ENCODE measurements at regions not wholly inside any gene's neighbourhood (a gene's known extent, or its start where the extent isn't known, plus 50 kb on each side); places are given as distances from the start of the nearest gene placed in this dataset.

DNA sequence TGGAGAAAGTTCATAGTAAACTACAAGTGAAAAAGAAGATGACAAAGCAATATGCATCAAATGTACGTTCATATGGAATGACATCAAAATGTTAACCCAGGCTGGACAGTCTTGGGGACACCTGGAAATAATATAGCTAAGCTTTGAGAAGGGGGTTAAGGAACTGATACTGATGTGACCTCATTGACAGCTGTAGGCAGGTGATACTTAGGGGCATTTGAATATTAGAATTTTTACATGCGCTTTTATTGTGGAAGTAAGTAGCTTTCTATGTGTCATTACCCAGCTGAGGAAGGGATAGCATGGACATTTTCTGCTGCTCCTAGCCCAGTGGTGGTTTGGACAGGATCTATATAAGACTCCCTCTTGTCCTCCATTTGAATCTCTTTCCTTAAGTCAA is 299.7 kb downstream of the CWC27 start:
- no peak for DNase-seq (ENCODE audit: low spot score)
- Mint-ChIP-seq H3K36me3 (ENCODE audit: low read depth) (no peaks in the 10 kb centered on the region), H3K4me3 (no peak overlapping the region), H3K4me1 (ENCODE audit: low read depth) (peaks cover 3% of the 10 kb centered on the region), H3K27ac (no peak overlapping the region), H3K27me3 (ENCODE audit: low read depth) (peaks cover 27% of the 10 kb centered on the region), H3K9me3 (no peaks in the 10 kb centered on the region)

DNA sequence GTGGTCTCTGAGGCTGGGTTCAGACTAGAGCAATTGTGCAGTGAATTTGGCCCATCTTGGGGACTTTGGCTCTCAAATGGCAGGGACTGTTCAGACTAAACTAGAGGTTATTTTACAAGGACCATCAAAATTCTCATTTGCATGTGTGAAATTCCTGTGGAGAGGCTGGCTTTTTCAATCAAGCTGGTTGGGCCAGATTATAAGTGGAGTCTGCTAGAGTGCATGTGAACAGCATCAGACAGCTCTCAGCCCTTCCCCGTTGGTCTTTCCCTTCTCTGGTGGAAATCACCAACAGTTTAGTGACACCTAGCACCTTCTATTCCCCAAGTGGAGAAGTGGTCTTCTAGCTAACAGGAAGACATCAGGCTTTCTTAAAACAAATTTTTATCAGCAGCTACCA is 301.3 kb downstream of the CWC27 start:
- H3K36me3 Mint-ChIP-seq (ENCODE audit: low read depth), result no peaks in the 10 kb centered on the region
- peaks cover 24% of the 10 kb centered on the region for H3K27me3 Mint-ChIP-seq (ENCODE audit: low read depth)
- DNase-seq (ENCODE audit: low spot score), result no peak
- no peak overlapping the region for H3K4me3 Mint-ChIP-seq
- no peaks in the 10 kb centered on the region for H3K9me3 Mint-ChIP-seq
- peaks cover 3% of the 10 kb centered on the region for H3K4me1 Mint-ChIP-seq (ENCODE audit: low read depth)
- no peak overlapping the region for H3K27ac Mint-ChIP-seq

DNA sequence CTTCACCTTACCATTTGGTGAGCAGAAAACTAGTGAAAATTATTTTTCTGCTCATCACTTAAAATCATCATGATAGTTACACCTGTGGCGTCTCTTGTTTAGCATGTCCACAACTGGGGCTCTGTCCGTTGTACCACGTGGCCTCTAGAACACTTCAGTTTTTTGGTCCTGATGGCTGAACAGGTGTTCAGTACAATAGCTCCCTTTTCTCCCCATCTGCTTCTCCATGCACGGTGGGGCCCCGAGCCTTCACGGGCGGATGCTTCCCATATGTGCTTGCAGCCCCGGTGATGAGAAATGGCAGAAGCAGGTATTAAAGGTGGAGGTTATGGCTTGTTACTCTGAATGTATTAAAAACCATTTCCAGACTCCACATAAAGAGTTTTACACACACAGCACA is 304.1 kb downstream of the CWC27 start:
- Mint-ChIP-seq H3K9me3 (no peaks in the 10 kb centered on the region), H3K27ac (no peak overlapping the region), H3K36me3 (ENCODE audit: low read depth) (no peaks in the 10 kb centered on the region), H3K27me3 (ENCODE audit: low read depth) (peaks cover 14% of the 10 kb centered on the region), H3K4me1 (ENCODE audit: low read depth) (peaks cover 14% of the 10 kb centered on the region), H3K4me3 (no peak overlapping the region)
- no peak for DNase-seq (ENCODE audit: low spot score)

DNA sequence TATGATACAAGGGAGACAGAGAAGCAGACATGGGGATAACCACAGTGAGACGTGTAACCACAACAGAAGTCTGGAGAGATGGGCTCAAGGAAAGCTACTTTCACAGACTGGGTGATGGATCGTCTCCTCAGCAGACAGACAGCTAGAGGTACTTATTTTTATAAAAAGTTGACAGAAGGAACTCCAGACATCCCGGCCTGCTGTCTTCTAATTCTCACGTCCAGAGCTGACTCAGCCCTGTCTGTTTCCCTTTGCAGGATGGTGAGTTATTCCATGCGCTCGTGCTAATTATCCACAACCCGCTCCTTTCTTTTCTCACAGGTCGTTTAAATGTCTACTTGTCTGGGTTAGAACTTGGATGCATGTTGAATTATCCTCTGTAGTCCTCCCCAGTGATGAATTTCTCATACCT is 304.5 kb downstream of the CWC27 start:
- Mint-ChIP-seq H3K9me3 (no peaks in the 10 kb centered on the region), H3K36me3 (ENCODE audit: low read depth) (no peaks in the 10 kb centered on the region), H3K4me1 (ENCODE audit: low read depth) (peaks cover 14% of the 10 kb centered on the region), H3K27ac (no peak overlapping the region), H3K4me3 (no peak overlapping the region), H3K27me3 (ENCODE audit: low read depth) (peaks cover 18% of the 10 kb centered on the region)
- no peak for DNase-seq (ENCODE audit: low spot score)

DNA sequence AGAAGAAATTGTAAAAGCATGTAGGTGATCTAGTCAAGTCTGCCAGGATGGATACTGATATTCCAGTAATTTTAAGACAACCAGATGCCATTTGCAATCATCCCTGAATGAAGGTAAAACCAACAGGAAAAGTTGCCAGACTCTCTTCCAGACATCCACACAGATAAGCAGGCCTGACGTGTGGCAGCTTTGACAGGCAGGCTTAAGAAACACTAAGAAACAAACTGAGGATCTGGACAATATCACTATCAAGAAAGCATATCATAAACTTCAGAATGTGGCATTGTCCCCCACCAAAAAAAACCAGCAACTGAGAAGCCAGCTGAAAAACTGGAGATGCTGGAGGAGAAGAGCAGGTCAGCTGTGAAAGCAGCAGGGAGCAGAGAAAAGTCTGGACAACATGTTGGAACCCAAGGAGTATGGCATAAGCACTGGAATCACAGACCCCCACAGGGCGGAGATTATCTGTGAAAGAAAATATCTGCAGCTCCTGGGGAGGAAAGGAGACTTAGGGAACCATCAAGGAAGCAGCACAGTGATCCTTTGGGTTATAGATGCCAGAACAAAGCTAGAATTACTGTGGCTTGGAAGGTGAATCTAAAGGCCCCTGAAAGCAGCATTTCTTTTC is 307.0 kb downstream of the CWC27 start:
- no peak overlapping the region for H3K27ac Mint-ChIP-seq
- peaks cover 14% of the 10 kb centered on the region for H3K4me1 Mint-ChIP-seq (ENCODE audit: low read depth)
- H3K27me3 Mint-ChIP-seq (ENCODE audit: low read depth), result peaks cover 28% of the 10 kb centered on the region
- no peaks in the 10 kb centered on the region for H3K36me3 Mint-ChIP-seq (ENCODE audit: low read depth)
- DNase-seq (ENCODE audit: low spot score), result no peak
- H3K4me3 Mint-ChIP-seq, result no peak overlapping the region
- no peaks in the 10 kb centered on the region for H3K9me3 Mint-ChIP-seq

DNA sequence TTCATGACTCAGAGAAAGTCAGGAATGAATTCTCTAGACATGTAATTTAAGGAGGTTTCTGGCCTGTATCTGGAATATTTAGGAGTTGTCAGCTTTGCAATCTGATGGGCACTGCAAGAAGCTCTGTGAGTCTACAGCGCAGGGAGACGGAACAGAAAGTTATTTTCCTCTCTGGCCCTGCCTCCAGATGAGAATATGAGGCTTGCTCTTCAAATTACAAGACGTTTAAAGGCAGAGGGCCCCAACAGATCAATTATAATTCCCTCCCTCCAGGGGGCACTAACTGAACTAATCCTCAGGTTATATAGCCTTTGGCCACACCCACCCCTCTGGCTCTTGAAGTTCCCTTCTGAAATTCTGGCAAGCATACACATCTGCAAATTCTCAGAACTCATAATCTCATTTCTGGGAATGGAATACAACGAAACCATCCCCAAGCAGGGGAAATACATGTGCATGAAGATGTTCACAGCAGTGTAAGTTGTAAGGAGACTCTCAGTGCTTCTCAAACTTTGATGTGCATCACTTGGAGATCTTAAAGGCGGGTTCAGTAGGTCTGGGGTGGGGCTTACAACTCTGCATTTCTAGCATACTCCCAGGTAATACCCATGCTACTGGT is 307.6 kb downstream of the CWC27 start:
- peak; percentile 58 for DNase-seq (ENCODE audit: low spot score)
- Mint-ChIP-seq H3K4me1 (ENCODE audit: low read depth) (peaks cover 14% of the 10 kb centered on the region), H3K27me3 (ENCODE audit: low read depth) (peaks cover 32% of the 10 kb centered on the region), H3K36me3 (ENCODE audit: low read depth) (no peaks in the 10 kb centered on the region), H3K4me3 (no peak overlapping the region), H3K9me3 (no peaks in the 10 kb centered on the region), H3K27ac (no peak overlapping the region)

DNA sequence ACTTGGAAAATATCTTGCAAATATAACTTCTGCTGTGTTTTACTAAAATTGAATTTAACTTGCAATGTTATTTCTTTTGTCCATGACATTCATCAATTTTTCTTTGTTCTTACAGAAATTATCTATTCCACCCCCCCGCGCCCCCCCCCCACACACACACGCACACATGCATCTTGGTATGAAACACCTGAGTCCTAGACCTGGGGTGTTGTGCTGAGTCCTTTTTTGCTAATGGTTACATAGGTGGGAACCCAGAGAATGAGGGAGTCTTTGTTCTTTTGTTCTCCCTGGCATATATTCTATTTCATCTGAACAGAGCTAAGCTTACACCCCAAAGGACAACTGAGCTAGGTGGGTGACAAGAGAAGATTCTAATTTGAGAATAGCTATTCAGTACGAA is 308.9 kb downstream of the CWC27 start:
- peaks cover 28% of the 10 kb centered on the region for H3K27me3 Mint-ChIP-seq (ENCODE audit: low read depth)
- no peaks in the 10 kb centered on the region for H3K9me3 Mint-ChIP-seq
- no peak for DNase-seq (ENCODE audit: low spot score)
- peaks cover 14% of the 10 kb centered on the region for H3K4me1 Mint-ChIP-seq (ENCODE audit: low read depth)
- no peak overlapping the region for H3K27ac Mint-ChIP-seq
- no peak overlapping the region for H3K4me3 Mint-ChIP-seq
- no peaks in the 10 kb centered on the region for H3K36me3 Mint-ChIP-seq (ENCODE audit: low read depth)

DNA sequence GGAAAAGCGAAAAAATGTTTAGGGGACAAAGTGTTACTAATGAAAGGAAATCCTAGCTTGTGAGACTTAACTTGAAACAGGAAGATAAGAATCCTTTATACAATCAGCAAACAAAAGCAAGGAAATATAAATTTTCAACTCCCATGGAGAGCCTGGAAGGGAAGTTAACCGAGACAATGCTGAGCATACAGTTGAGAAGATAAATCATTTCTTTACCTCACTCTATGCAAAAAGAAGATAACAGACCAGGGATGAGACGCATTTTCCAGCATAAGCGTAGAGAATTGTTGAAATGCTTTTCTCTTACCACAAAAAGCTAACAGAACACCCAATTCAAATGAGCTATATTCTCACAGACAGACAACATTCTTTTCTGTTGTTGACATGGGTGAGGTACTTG is 309.6 kb downstream of the CWC27 start:
- no peak overlapping the region for H3K27ac Mint-ChIP-seq
- no peaks in the 10 kb centered on the region for H3K36me3 Mint-ChIP-seq (ENCODE audit: low read depth)
- H3K4me3 Mint-ChIP-seq, result no peak overlapping the region
- peaks cover 12% of the 10 kb centered on the region for H3K4me1 Mint-ChIP-seq (ENCODE audit: low read depth)
- no peak for DNase-seq (ENCODE audit: low spot score)
- H3K27me3 Mint-ChIP-seq (ENCODE audit: low read depth), result peaks cover 23% of the 10 kb centered on the region
- no peaks in the 10 kb centered on the region for H3K9me3 Mint-ChIP-seq

DNA sequence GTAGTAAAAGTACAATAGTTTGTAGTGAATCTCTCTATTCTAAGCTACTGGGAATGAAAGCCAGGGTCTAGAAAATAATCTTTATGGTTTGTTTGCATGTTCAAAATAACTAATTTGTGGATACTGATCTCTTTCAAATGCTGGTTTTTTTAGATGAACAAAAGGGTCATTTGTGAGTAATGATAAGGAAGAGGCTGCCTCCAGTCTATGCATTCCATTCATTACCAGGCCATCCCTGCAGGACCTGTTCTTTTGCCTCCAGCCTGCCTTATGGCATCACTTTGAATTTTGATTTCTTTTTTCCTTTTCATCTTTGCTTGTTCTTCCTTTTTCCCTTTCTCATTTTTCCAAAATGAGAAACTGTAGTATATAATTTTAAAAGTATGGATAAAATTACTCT is 312.3 kb downstream of the CWC27 start:
- Mint-ChIP-seq H3K27me3 (ENCODE audit: low read depth) (peaks cover 23% of the 10 kb centered on the region), H3K9me3 (no peaks in the 10 kb centered on the region), H3K36me3 (ENCODE audit: low read depth) (no peaks in the 10 kb centered on the region), H3K27ac (no peak overlapping the region), H3K4me3 (no peak overlapping the region), H3K4me1 (ENCODE audit: low read depth) (peaks cover 11% of the 10 kb centered on the region)
- no peak for DNase-seq (ENCODE audit: low spot score)

DNA sequence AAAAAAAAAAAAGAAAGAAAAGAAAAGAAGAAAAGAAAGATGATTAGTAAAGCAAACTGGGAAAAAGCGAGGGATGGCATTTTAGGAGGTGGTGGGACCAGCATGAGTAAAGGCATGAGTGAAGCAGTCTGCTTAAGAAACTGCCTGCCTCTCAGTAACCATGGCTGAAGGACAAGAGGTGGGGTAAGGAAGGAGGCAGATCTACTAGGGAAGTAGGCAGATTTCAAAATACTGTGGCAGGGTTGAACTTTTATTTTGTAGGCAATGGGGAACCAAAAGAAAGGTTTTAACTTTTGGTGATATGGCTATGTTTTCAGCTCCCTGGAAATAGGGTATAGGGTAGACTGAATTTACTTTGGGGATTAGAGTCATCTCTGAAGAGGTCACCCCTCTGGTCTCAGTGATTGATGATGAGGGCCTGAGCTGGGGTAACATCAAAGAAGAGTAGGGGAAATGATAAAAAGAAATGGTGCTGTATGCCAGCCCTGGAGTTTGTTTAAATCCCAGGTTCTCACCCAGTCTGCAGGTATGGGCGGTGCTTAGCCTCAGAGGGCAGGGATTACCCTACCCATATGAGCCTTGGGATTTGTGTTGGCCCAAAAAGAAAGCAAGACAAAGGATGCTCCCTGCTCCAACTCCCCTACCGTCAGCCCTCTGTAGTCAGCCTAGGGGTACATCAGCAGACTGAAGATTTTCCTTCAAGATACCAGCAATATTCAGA is 316.2 kb downstream of the CWC27 start:
- Mint-ChIP-seq H3K27ac (no peak overlapping the region), H3K36me3 (ENCODE audit: low read depth) (no peaks in the 10 kb centered on the region), H3K9me3 (no peaks in the 10 kb centered on the region), H3K4me3 (no peak overlapping the region), H3K27me3 (ENCODE audit: low read depth) (peaks cover 11% of the 10 kb centered on the region), H3K4me1 (ENCODE audit: low read depth) (no peaks in the 10 kb centered on the region)
- DNase-seq (ENCODE audit: low spot score), result no peak

DNA sequence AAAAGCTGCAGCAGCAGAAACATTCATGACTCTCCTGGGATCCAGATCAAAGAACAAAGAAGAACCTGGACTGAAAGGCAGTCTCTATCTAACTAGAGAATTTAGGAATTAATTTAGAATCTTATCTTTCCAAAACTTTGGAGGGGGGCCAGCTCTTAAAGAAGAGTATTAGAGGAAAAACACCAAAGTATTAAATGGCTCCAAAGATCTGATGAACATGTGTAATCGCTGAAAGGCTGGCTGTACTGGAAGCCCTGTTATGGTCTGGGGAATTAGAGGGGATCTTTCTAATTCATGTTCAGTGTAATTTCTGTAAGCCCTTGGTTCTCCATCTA is 316.8 kb downstream of the CWC27 start:
- DNase-seq (ENCODE audit: low spot score), result no peak
- no peaks in the 10 kb centered on the region for H3K9me3 Mint-ChIP-seq
- no peak overlapping the region for H3K27ac Mint-ChIP-seq
- peaks cover 8% of the 10 kb centered on the region for H3K27me3 Mint-ChIP-seq (ENCODE audit: low read depth)
- no peaks in the 10 kb centered on the region for H3K4me1 Mint-ChIP-seq (ENCODE audit: low read depth)
- no peak overlapping the region for H3K4me3 Mint-ChIP-seq
- H3K36me3 Mint-ChIP-seq (ENCODE audit: low read depth), result no peaks in the 10 kb centered on the region

DNA sequence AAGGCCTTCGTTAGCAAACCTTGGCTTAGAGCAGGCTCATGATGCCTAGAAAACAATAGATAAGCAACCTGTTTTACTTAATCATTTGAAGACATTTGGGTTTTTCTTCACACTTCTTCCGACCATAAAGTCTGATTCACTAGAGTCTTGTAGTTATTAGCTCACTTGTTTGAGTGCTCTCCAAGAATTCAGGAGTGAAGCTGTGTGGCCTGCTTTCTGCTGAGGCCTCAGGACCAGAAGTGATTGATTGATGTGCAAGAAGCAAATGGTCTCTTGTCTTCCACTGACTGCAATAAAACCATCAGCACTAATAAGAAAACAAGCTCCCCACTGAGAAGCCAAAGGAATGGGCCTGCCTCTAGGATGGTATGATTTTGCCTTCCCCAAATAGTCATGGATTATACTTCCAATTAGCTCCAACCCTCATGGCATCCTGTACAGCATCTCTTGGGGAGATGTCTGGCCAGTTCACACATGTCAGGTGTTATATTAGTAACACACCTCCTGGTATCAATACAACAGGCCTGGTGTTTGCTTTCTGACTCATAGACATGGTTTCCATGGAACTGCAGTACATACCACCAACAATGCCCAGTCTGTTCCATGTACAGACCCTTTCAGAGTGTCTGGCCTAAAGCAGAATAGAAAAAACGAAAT is 317.6 kb downstream of the CWC27 start:
- H3K27ac Mint-ChIP-seq, result no peak overlapping the region
- DNase-seq (ENCODE audit: low spot score), result no peak
- no peak overlapping the region for H3K4me3 Mint-ChIP-seq
- H3K4me1 Mint-ChIP-seq (ENCODE audit: low read depth), result no peaks in the 10 kb centered on the region
- H3K9me3 Mint-ChIP-seq, result no peaks in the 10 kb centered on the region
- H3K36me3 Mint-ChIP-seq (ENCODE audit: low read depth), result no peaks in the 10 kb centered on the region
- peaks cover 5% of the 10 kb centered on the region for H3K27me3 Mint-ChIP-seq (ENCODE audit: low read depth)

DNA sequence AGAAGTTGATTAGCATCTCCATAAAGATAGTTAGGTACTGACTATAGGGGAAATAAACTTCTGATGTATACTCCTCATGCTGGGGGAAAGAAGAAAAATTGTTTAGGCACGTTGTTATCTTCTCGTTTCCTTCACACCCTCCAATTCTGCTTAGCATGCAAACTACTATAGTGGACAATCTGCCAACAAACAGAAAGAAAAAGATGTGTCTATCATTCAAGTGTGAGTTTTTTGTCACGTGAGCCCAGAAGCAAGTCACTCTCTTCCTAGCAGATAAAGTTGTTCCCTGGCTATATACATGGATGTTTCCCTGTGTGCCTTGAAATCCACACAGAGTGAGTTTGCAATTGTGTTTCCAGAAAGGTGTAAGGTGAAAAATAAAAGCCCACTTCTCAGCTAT is 318.4 kb downstream of the CWC27 start:
- Mint-ChIP-seq H3K27me3 (ENCODE audit: low read depth) (peaks cover 5% of the 10 kb centered on the region), H3K4me3 (no peak overlapping the region), H3K36me3 (ENCODE audit: low read depth) (no peaks in the 10 kb centered on the region), H3K27ac (no peak overlapping the region), H3K4me1 (ENCODE audit: low read depth) (no peaks in the 10 kb centered on the region), H3K9me3 (no peaks in the 10 kb centered on the region)
- DNase-seq (ENCODE audit: low spot score), result no peak

DNA sequence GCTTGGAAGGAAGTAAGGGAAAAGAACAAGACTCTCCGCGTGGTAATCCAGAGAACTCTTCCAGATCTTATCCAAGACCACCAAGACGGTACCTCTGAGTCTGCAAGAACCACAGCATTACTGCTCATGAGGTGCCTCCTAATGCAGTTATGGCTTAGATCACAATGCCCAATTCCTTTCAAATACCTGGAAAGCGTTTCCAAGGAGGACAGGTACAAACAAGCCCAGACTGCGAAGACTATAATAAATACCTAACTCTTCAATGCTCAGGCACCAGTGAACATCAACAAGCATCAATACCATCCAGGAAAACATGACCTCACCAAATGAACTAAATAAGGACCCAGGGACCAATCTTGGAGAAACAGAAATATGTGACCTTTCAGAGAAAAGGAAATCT is 325.5 kb downstream of the CWC27 start:
- DNase-seq (ENCODE audit: low spot score), result no peak
- no peaks in the 10 kb centered on the region for H3K9me3 Mint-ChIP-seq
- H3K27me3 Mint-ChIP-seq (ENCODE audit: low read depth), result peaks cover 12% of the 10 kb centered on the region
- no peaks in the 10 kb centered on the region for H3K4me1 Mint-ChIP-seq (ENCODE audit: low read depth)
- H3K27ac Mint-ChIP-seq, result no peak overlapping the region
- no peaks in the 10 kb centered on the region for H3K36me3 Mint-ChIP-seq (ENCODE audit: low read depth)
- H3K4me3 Mint-ChIP-seq, result no peak overlapping the region
